Panc1 (cell line): ENCODE measurements at regions not wholly inside any gene's neighbourhood (a gene's known extent, or its start where the extent isn't known, plus 50 kb on each side); places are given as distances from the start of the nearest gene placed in this dataset.

Experiments
- CTCF ChIP-seq: fragments of 450-650 bp; IDR thresholded peaks from 2 replicates; pipeline ENCODE4 v1.5.1; 2017; ENCODE audit warnings: mild to moderate bottlenecking
- POLR2AphosphoS5 ChIP-seq: IDR thresholded peaks from 2 replicates; pipeline ENCODE4 v1.6.1; 2012; ENCODE audit warnings: mild to moderate bottlenecking, low read depth, low read length, moderate library complexity
- REST ChIP-seq, 2 experiments: IDR thresholded peaks; 2 replicates each; pipeline ENCODE4 v1.6.1; 2011 to 2012; ENCODE audit warnings: low read depth in 2 of 2, control low read depth in 1 of 2, low read length in 1 of 2, mild to moderate bottlenecking in 1 of 2, moderate library complexity in 1 of 2; ENCODE audit not compliant: insufficient read depth in 1 of 2
- SIN3A ChIP-seq: IDR thresholded peaks from 2 replicates; pipeline ENCODE4 v1.6.1; 2012; ENCODE audit warnings: low read depth, mild to moderate bottlenecking, low read length, moderate library complexity, borderline replicate concordance; ENCODE audit not compliant: insufficient read depth
- TCF7L2 ChIP-seq: IDR thresholded peaks from 2 replicates; pipeline ENCODE4 v1.6.1; 2011; ENCODE audit warnings: mild to moderate bottlenecking, low read depth, low read length, inconsistent platforms

GRCh38 chr5:88588609-88589008, 294.4 kb downstream of the MEF2C start:
- TF ChIP-seq CTCF: no peak
- TF ChIP-seq POLR2AphosphoS5: no peak
- TF ChIP-seq SIN3A: no peak
- no peak for TF ChIP-seq REST (IDR thresholded peaks at IDR 0.05; ENCODE audit: insufficient read depth in 1 of 2, low read depth in 2 of 2, low read length in 1 of 2)
- no peak for TF ChIP-seq TCF7L2
